NCI-H524 (cell line): ENCODE measurements at regions not wholly inside any gene's neighbourhood (a gene's known extent, or its start where the extent isn't known, plus 50 kb on each side); places are given as distances from the start of the nearest gene placed in this dataset.

Source experiments
- DNase-seq, 2 experiments: peaks; one replicate each; lab custom pipeline; 2025; lab: John Stamatoyannopoulos, UW

DNA sequence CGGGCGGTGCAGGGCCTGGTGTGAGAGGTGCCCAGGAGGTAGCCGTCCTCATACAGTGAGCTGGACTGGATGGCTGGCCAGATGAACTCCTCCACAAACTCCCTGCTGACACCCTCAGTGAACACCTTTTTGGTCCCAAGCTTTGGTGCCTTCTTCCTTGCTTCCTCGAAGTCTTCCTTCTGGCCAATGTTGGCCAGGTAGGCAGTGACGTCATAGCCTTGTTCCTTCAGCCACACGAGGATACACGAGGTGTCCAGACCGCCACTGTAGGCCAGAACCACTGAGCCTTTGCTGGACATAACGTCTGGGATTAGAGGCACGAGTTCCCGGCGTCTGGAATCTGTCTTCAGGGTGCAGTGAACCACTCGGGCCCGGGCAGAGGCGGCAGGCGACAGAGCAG is 206.8 kb upstream of the SP4 start:
- no peak for DNase-seq

GRCh38 chr7:21238400-21239116 is 189.3 kb upstream of the SP4 start:
- no peak for DNase-seq

GRCh38 chr7:21243265-21243664 is 184.6 kb upstream of the SP4 start:
- no peak for DNase-seq

DNA sequence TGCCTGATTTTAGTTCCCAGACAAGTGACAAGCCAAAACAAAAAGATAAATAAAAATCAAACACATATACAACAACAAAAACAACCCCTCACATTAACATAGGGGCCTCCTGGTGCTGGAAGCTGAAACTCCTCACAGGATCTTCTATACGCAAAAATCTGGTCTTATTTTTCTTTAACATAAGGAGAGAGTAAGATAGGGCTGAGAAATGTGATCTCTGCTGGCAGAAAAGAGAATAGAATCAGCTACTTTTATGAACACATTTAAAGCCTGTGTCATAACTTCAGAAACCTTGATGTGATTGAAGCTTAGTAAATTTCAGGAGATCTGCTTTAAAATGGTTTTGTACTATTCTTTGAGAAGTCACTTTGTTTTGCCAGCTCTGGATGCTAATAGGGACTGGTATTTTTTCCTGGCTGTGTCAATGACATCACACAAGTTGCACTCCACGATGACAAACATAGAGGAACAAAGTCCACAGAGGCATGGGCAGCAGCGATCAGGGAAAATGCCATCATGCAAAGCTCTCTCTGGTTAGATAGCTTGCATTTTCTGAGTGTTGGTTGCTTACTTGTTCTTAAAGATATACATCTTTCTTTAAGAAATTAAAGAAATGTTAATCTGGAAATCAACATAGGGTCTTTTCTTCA is 176.6 kb upstream of the SP4 start:
- no peak for DNase-seq

- peak; percentile 38 to 82 for DNase-seq
Measured at GRCh38 chr7:21253740-21254687, 173.9 kb upstream of the SP4 start.

DNA sequence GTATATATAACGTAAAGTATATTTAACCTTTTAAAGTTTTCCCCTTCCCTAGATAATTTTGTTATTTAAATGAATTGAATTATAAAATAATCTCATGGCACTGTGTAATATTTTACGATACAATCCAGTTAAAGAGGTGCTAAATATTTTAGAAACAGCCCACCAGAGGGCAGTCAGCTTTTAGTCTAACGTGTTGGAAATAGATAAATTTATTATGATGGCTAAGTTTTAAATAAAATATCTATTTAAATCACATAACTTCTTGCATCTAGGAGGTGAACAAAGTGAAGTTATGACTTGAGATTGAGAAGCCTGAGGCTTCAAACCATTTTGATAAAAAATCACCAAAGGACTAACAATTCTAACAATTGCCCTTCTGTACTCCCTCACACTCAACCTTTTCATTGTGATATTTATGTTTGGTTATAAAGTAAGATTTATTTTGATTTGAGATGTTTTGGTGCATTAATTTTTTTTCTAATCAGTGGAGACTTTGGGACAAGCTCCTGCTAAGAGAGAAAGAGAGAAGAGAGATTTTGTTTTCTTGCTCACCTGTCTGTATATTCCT is 171.5 kb upstream of the SP4 start:
- peak; percentile 21 to 33 for DNase-seq

GRCh38 chr7:21260939-21261338 is 166.9 kb upstream of the SP4 start:
- DNase-seq = no peak

DNA sequence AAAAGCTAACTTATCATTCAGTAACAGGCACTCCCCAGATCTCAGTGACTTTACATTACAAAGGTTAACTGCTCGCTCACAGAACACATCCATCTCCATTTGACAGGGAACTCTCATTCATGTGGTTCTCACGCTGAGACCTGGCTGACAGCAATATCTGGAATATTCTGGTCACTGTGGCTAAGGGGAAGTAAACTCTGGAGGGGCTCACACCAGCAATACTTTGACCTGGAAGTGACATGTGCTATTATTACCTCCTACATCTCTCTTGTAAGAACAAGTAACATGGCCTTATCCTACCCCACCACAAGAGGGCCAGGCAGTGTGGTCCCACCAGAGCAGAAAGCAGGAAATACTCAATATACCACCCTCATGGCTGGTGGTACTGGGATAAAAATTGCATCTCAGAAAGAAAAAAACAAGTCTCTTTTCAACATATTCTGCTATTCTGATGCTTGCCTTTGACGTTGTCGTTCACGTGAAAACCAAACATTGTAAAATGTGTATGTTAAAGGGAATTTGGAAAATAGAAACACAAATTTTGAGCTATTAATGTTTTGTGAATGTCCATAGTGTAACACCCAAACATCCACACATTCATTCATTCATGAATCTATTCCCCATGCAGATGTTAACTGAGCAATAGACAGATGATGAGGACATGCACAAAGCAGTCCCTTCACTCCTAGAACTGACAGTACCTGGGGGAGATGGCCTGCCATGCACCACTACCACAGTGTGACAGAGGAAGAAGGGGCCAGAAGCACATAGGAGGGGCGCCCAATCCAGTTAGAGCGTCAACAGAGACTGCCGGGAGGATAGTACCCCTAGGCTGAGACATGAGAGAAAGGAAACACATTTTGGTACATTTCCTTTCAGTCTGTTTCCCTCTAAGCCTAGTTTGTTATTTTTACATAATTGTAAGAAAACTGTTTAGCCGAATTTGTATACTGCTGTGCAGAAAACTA is 166.0 kb upstream of the SP4 start:
- peak; percentile 18 to 39 for DNase-seq

DNA sequence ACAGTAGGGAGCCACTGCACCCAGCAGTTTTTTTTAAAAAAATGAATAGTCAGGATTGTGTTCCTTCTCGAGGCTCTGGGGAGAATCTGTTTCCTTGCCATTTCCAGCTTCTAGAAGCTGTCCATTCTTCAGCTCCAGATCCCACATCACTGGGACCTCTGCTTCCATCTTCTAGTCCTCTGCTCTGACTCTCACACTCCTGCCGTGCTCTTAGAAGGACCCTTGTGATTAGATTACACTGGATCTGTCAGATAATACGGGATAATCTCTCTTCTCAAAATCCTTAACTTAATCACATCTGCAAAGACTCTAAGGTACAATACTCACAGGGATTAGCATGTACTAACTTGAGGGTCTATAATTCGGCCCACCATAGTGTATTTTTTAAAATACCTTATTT is 158.9 kb upstream of the SP4 start:
- peak; percentile 85 to 91 for DNase-seq

DNA sequence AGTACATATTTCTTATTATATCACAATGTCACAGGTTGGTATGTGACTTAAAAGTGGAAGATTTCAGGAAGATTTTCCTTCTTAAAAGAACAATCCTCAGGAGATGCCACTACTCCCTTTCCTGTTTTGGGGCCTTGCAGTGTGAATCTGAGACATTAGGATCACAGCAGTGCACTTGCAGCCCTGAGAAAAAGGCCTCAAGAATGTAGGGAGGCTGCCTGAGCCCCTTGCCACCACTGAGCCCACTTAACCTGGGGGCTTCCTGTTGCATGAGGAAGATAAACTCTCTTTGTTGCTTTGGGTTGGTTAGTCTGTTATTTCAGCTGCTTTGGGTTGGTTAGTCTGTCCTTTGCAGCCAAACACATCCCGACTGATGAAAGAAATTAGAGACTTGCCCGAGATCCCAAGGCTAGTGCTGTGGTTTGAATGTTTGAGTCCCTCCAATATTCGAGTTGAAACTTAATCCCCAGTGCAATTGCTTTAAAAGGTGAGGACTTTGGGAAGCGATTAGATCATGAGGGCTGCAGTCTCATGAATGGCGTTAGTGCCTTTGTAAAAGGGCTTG is 151.3 kb upstream of the SP4 start:
- DNase-seq = no peak

DNA sequence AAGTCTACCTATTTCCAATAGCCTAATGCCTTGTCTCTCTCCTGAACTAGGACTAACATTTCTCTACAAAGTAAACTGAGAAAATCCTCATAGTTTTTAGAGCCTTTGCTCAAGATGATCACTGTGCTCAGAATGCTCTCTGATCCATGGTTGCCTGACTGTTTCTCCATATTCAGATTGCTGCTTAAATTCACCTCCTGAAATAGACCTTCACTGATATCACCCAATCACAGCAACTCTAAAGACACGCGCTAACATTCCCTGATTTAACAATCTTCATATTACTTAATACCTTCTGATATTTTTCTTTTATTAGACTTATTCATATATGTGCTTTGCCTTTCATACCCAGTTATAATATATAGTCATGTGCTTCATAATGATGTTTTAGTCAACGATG is 148.9 kb upstream of the SP4 start:
- no peak for DNase-seq

- no peak for DNase-seq
Measured at GRCh38 chr7:21281193-21281592, 146.7 kb upstream of the SP4 start.

- DNase-seq = peak; percentile 77 to 94
Measured at GRCh38 chr7:21293771-21294170, 134.1 kb upstream of the SP4 start.

- DNase-seq = no peak
Measured at GRCh38 chr7:21299766-21300165, 128.1 kb upstream of the SP4 start.

DNA sequence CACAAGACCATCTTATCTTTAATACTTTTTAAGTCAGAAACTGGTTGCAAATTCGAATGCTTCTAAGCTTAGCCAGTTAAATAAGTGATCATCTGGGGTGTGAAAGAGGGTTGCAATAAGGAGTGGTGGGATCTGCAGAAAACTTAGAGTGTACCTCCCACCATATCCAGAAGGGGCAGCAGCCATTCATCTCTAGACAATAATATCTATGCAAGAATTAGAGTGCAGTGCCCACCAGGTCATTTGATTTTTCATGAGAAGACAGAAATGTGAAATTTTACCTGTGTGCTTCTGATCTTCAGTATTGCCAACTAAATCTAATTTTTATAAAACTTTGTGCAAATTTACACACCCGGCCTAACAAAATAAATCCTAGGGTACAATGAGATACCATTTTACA is 127.2 kb upstream of the SP4 start:
- peak in 1 of 2 experiments; percentile 12 for DNase-seq

- no peak for DNase-seq
Measured at GRCh38 chr7:21304808-21305375, 123.0 kb upstream of the SP4 start.

- no peak for DNase-seq
Measured at GRCh38 chr7:21305455-21306235, 122.2 kb upstream of the SP4 start.

DNA sequence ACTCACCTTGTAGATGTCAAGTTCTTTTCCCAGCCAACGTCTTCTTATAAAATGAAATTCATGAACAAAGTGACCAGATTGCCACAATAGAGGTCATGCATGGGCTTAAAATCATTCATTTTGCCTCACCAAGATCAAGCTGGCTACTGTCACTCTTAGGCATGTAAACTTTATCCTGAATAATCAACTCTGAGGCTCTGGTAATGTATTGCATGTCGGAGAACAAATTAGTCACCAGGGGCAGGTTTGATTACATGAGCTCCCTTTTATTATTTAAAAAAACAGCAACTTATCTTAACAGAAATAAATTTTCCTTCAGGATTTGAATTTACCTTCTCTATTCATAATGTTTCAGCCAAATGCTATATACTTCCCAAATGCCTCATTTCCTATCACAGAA is 112.9 kb upstream of the SP4 start:
- no peak for DNase-seq
